Motor neuron (in vitro differentiated cells): ENCODE measurements at regions not wholly inside any gene's neighbourhood (a gene's known extent, or its start where the extent isn't known, plus 50 kb on each side); places are given as distances from the start of the nearest gene placed in this dataset.

Experiments
- ATAC-seq, 8 experiments: fragments of 200-7000 bp; cut with Tn5 transposase; replicated peaks in 6 of 8; 2 replicates each; pipeline ENCODE4 v1.8.0; 2021; ENCODE audit warnings: mild to moderate bottlenecking in 8 of 8, moderate library complexity in 8 of 8
- H3K27ac ChIP-seq, 2 donors: fragments of 250-450 bp; sonication (Bioruptor Pico); 2 replicates each; pipeline ENCODE4 v1.9.0; 2021; ENCODE audit warnings: antibody characterized with exemption in 2 of 2, mild to moderate bottlenecking in 2 of 2, moderate library complexity in 1 of 2
- H3K4me1 ChIP-seq, 2 donors: fragments of 250-450 bp; sonication (Bioruptor Pico); replicated peaks in 1 of 2; 2 replicates each; pipeline ENCODE4 v1.6.1; 2021; ENCODE audit warnings: antibody characterized with exemption in 2 of 2, mild to moderate bottlenecking in 2 of 2, moderate library complexity in 1 of 2
- H3K4me3 ChIP-seq, 5 donors: fragments of 250-450 bp; sonication (Bioruptor Pico); 2 replicates each; pipeline ENCODE4 v1.9.0; 2021; ENCODE audit warnings: antibody characterized with exemption in 5 of 5, mild to moderate bottlenecking in 5 of 5, moderate library complexity in 4 of 5
- WGBS, 10 experiments: fragments of 450-650 bp; shearing (Covaris generic); methylation state at CpG; one replicate each; pipeline ENCODE4 v1.0.0; 2022; 5-methylcytosine and 5-hydroxymethylcytosine counted together
- in situ Hi-C, 9 experiments: fragments of 400-800 bp; cut with MboI; loops; one replicate each; pipeline ENCODE4 v1.15.0; 2021; ENCODE audit warnings: low sequenced_read_pairs in 9 of 9, low pct_unique_long_range_greater_than_20kb in 2 of 9; ENCODE audit not compliant: unreplicated experiment in 9 of 9

DNA sequence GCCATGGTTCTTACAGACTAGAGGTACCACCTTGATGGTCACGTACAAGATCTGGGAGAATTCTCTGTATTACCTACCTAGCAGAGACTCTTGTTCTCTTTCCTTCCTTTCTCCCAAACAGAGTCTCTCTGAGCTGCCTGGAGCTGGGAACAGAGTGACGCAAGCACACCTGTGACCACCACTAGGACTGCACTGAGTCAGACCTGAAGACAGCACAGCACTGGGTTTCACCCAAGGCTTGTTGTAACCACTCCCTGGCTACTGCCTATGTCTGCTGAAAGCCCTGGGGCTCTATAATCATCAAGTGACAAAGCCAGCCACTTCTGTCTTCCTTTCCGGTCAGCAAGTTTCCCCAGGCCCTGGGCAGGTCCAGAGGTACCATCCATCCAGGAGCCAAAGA lies 293.3 kb upstream of the CNTN4 start:
- H3K4me3 ChIP-seq = no peak overlapping the region
- in situ Hi-C loops = no loop called here
- no peaks in the 10 kb centered on the region for H3K4me1 ChIP-seq
- no peak overlapping the region for H3K27ac ChIP-seq
- no peak for ATAC-seq
- WGBS, 10 experiments = 0 to 100% (median 93%) methylated on average over 1 to 3 of the region's 3 CpGs; no CpG with 5 or more reads in 2 of the 10 experiments

- Histone ChIP-seq H3K27ac (no peak overlapping the region), H3K4me3 (no peak overlapping the region), H3K4me1 (no peaks in the 10 kb centered on the region)
- in situ Hi-C loops = no loop called here
- WGBS, 10 experiments = 0 to 87% (median 69%) methylated on average over 1 of the region's 1 CpG
- ATAC-seq = no peak
Observed at GRCh38 chr3:1808590-1808989, 290.1 kb upstream of the CNTN4 start.

- Histone ChIP-seq H3K4me1 (no peaks in the 10 kb centered on the region), H3K4me3 (no peak overlapping the region), H3K27ac (no peak overlapping the region)
- in situ Hi-C loops = no loop called here
- ATAC-seq = no peak
- 0 to 92% (median 69%) methylated on average over 2 to 5 of the region's 5 CpGs; no CpG with 5 or more reads in 1 of the 10 experiments for WGBS, 10 experiments
Observed at GRCh38 chr3:1823867-1824266, 274.8 kb upstream of the CNTN4 start.

DNA sequence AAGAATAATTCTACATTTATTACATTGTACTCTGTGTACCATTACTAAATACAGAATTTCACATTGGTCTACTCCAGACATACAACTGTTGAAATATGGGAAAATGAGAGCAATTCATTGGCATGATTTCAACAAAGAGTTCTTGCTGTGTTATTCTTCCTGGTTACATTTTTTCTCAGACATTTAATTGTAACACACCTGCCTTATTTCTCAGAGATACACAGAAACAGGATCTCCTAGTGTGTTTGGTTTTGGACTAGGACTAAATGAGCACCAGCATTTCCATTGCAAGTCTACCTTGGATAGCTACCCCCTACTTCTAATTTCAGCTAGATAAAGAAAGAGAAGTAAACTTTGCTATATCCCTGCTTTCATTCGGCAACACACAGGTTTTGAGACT lies 274.3 kb upstream of the CNTN4 start:
- H3K27ac ChIP-seq = no peak overlapping the region
- in situ Hi-C loops = no loop called here
- no peak for ATAC-seq
- WGBS, 10 experiments = 0 to 100% (median 49%) methylated on average over 1 of the region's 1 CpG; no CpG with 5 or more reads in 2 of the 10 experiments
- no peak overlapping the region for H3K4me3 ChIP-seq
- no peaks in the 10 kb centered on the region for H3K4me1 ChIP-seq

DNA sequence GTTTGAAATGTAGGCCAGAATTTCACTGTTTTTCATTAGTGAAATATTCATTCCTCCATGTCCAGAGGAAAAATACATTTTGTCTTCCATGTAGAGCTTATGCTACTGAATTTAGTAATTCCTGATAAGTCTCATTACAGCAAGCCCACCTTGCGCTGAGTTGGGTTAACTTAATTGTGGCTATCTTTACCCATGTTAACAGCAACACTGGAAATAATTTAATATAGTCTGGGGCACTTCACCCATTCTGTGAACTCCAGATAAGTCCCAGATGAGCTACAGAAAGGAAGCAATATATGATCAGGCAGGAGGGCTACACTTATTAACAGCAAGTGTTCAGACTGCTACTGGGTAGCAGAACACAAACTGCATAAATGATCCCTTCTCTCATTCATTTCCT lies 270.1 kb upstream of the CNTN4 start:
- Histone ChIP-seq H3K27ac (no peak overlapping the region), H3K4me3 (no peak overlapping the region), H3K4me1 (no peaks in the 10 kb centered on the region)
- 0 to 100% (median 60%) methylated on average over 1 of the region's 1 CpG; no CpG with 5 or more reads in 3 of the 10 experiments for WGBS, 10 experiments
- no peak for ATAC-seq
- in situ Hi-C loops = no loop called here

GRCh38 chr3:1830851-1831250 lies 267.8 kb upstream of the CNTN4 start:
- WGBS, 10 experiments = 0 to 88% (median 39%) methylated on average over 1 to 3 of the region's 3 CpGs; no CpG with 5 or more reads in 2 of the 10 experiments
- no peak for ATAC-seq
- H3K4me3 ChIP-seq = no peak overlapping the region
- in situ Hi-C loops = no loop called here
- no peaks in the 10 kb centered on the region for H3K4me1 ChIP-seq
- H3K27ac ChIP-seq = no peak overlapping the region

GRCh38 chr3:1832395-1832794 lies 266.3 kb upstream of the CNTN4 start:
- no peak overlapping the region for H3K4me3 ChIP-seq

GRCh38 chr3:1843111-1843510 lies 255.6 kb upstream of the CNTN4 start:
- WGBS, 10 experiments = 10 to 88% (median 47%) methylated on average over 1 to 6 of the region's 6 CpGs
- Histone ChIP-seq H3K4me1 (no peaks in the 10 kb centered on the region), H3K4me3 (no peak overlapping the region), H3K27ac (no peak overlapping the region)
- no peak for ATAC-seq
- in situ Hi-C loops = no loop called here

More at GRCh38 chr3:1832395-1832794, 266.3 kb upstream of the CNTN4 start:
- in situ Hi-C loops = no loop called here
- Histone ChIP-seq H3K27ac (no peak overlapping the region), H3K4me1 (no peaks in the 10 kb centered on the region)
- ATAC-seq = no peak
- WGBS, 10 experiments = 28 to 91% (median 70%) methylated on average over 2 to 3 of the region's 3 CpGs

- 0 to 97% (median 60%) methylated on average over 1 to 3 of the region's 3 CpGs for WGBS, 10 experiments
- ATAC-seq = no peak
- in situ Hi-C loops = no loop called here
Observed at GRCh38 chr3:1847571-1847970, 251.1 kb upstream of the CNTN4 start.

DNA sequence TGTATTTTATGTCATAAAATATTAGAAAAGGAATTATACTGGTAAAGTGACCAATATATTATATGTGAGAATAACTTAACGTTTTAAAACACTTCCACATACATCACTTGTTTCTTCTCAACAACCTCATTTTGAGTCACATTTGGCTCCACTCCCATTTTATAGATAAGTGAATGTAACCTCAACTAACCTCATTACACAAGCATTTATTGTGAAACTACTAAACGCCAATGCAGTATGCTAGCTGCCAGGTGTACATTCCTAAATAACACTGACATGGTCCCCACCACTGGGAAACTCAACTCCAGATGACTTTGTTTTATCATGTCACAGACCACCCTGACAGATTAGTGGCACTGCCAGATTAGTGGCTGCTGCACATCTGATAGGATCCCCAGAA lies 249.7 kb upstream of the CNTN4 start:
- in situ Hi-C loops = no loop called here
- Histone ChIP-seq H3K4me1 (no peaks in the 10 kb centered on the region), H3K4me3 (no peak overlapping the region), H3K27ac (no peak overlapping the region)
- ATAC-seq = no peak
- 0 to 69% (median 50%) methylated on average over 1 to 2 of the region's 2 CpGs; no CpG with 5 or more reads in 3 of the 10 experiments for WGBS, 10 experiments

More at GRCh38 chr3:1847571-1847970, 251.1 kb upstream of the CNTN4 start:
- H3K4me3 ChIP-seq = no peak overlapping the region
- H3K4me1 ChIP-seq = no peaks in the 10 kb centered on the region
- H3K27ac ChIP-seq = no peak overlapping the region

- WGBS, 10 experiments = 0 to 85% (median 45%) methylated on average over 1 to 2 of the region's 2 CpGs; no CpG with 5 or more reads in 1 of the 10 experiments
- H3K27ac ChIP-seq = no peak overlapping the region
- in situ Hi-C loops = no loop called here
- H3K4me1 ChIP-seq = no peaks in the 10 kb centered on the region
- ATAC-seq = no peak
- no peak overlapping the region for H3K4me3 ChIP-seq
Observed at GRCh38 chr3:1852950-1853349, 245.7 kb upstream of the CNTN4 start.

DNA sequence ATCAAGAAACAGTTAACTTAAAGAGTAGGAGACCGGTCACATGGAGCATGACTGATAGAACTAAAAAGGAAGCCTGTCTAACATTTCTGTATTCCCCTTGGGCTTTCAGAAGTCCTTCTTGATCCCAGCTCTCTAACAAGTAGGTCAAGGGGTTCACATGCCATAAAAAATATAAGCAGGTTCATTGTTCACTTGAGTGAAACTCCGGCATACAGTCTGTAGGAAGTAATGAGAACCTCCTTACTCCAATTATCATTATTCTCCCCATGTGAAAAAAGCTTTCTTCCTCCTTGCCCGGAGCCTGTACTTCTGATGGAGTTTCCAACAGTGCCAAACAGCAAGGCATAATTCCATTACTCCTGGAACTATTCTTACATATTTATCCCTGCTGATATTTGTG lies 242.8 kb upstream of the CNTN4 start:
- Histone ChIP-seq H3K4me1 (no peaks in the 10 kb centered on the region), H3K4me3 (no peak overlapping the region), H3K27ac (no peak overlapping the region)
- ATAC-seq = no peak
- in situ Hi-C loops = no loop called here
- WGBS, 10 experiments = 0 to 100% (median 70%) methylated on average over 1 to 3 of the region's 3 CpGs; no CpG with 5 or more reads in 1 of the 10 experiments

GRCh38 chr3:1870738-1871137 lies 227.9 kb upstream of the CNTN4 start:
- Histone ChIP-seq H3K4me3 (no peak overlapping the region), H3K27ac (no peak overlapping the region), H3K4me1 (no peaks in the 10 kb centered on the region)
- in situ Hi-C loops = no loop called here
- WGBS, 10 experiments = 33 to 100% (median 82%) methylated on average over 2 to 7 of the region's 7 CpGs; no CpG with 5 or more reads in 1 of the 10 experiments
- no peak for ATAC-seq

GRCh38 chr3:1883534-1883933 lies 215.1 kb upstream of the CNTN4 start:
- ATAC-seq = no peak
- no peak overlapping the region for H3K4me3 ChIP-seq
- H3K27ac ChIP-seq = no peak overlapping the region
- in situ Hi-C loops = no loop called here
- H3K4me1 ChIP-seq = peaks cover 0 to 2% of the 10 kb centered on the region in 2 donors
- 0 to 75% (median 33%) methylated on average over 1 of the region's 1 CpG; no CpG with 5 or more reads in 5 of the 10 experiments for WGBS, 10 experiments
